SK-N-MC (cell line): ENCODE measurements at regions not wholly inside any gene's neighbourhood (a gene's known extent, or its start where the extent isn't known, plus 50 kb on each side); places are given as distances from the start of the nearest gene placed in this dataset.

Experiments
- EZH2 ChIP-seq: fragments of 200-600 bp; sonication (generic); IDR thresholded peaks from one replicate; pipeline ENCODE4 v1.6.1; 2017; ENCODE audit warnings: antibody characterized with exemption
- FOXP2 ChIP-seq: optimal IDR thresholded peaks from 2 replicates; pipeline ENCODE3; 2011; ENCODE audit warnings: mild to moderate bottlenecking, moderate library complexity; ENCODE audit not compliant: insufficient read depth; ENCODE audit errors: extremely low read length, control extremely low read depth
- POLR2AphosphoS5 ChIP-seq: IDR thresholded peaks from 2 replicates; pipeline ENCODE4 v1.6.1; 2012; ENCODE audit warnings: mild to moderate bottlenecking, low read depth, low read length, borderline replicate concordance

DNA sequence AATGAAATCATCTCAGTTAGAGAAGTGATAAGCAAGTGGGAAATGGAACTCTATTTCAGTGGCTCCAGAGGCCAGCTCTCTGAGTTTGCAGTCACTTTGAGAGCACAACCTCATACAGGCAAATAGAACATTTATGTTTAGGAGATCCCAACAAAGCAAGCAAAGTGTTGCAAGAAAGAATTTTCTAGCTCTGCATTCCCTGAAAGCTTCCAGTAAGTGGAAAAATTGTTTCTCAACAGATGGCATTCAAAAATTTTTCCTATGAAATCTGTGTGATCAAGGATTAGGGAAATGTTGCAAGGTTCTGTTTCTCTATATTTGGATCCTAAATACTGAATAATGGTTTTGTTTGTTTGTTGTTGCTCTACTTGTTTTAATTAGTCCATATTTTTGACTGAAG, 764.2 kb upstream of the ZNF608 start:
- TF ChIP-seq POLR2AphosphoS5 (no peak), EZH2 (no peak), FOXP2 (no peak)
